Endometrium (tissue), 2 donors: ENCODE measurements at regions not wholly inside any gene's neighbourhood (a gene's known extent, or its start where the extent isn't known, plus 50 kb on each side); places are given as distances from the start of the nearest gene placed in this dataset.
"Not testable (repeated sequence)": the region's sequence is repeated elsewhere in the genome, so short reads cannot be mapped to it uniquely, and the experiment has no call there.

ENCODE experiments used
- FAIRE-seq: peaks from 2 replicates; lab custom pipeline; 2012; peaks lifted over from hg19 to GRCh38; lab: Jason Lieb, UNC
- donor health status: control.
- donor health status: control.

GRCh38 chr14:37992499-37992898 lies 215.2 kb upstream of the SSTR1 start:
- no peak for FAIRE-seq

- no peak for FAIRE-seq
These were observed 212.8 kb upstream of the SSTR1 start for GRCh38 chr14:37994846-37995372.

- no peak for FAIRE-seq
These were observed 210.7 kb upstream of the SSTR1 start for GRCh38 chr14:37997017-37997416.

GRCh38 chr14:38000340-38000739 lies 207.4 kb upstream of the SSTR1 start:
- no peak for FAIRE-seq

- no peak for FAIRE-seq
These were observed 206.2 kb upstream of the SSTR1 start for GRCh38 chr14:38001501-38001900.

- no peak for FAIRE-seq
These were observed 203.7 kb upstream of the SSTR1 start for GRCh38 chr14:38003746-38004609.

GRCh38 chr14:38004610-38004879 lies 203.2 kb upstream of the SSTR1 start:
- no peak for FAIRE-seq

GRCh38 chr14:38011156-38011555 lies 196.5 kb upstream of the SSTR1 start:
- FAIRE-seq: not testable (repeated sequence)

- FAIRE-seq: no peak
These were observed 195.6 kb upstream of the SSTR1 start for GRCh38 chr14:38012056-38012455.

- FAIRE-seq: no peak
These were observed 191.2 kb upstream of the SSTR1 start for GRCh38 chr14:38016497-38016896.

- no peak for FAIRE-seq
These were observed 185.8 kb upstream of the SSTR1 start for GRCh38 chr14:38021861-38022260.

GRCh38 chr14:38022775-38023174 lies 184.9 kb upstream of the SSTR1 start:
- no peak for FAIRE-seq

GRCh38 chr14:38038171-38038570 lies 169.5 kb upstream of the SSTR1 start:
- no peak for FAIRE-seq

GRCh38 chr14:38038986-38039385 lies 168.7 kb upstream of the SSTR1 start:
- no peak for FAIRE-seq

GRCh38 chr14:38039496-38039895 lies 168.2 kb upstream of the SSTR1 start:
- FAIRE-seq: no peak

GRCh38 chr14:38040411-38040810 lies 167.3 kb upstream of the SSTR1 start:
- FAIRE-seq: no peak

- no peak for FAIRE-seq
These were observed 165.4 kb upstream of the SSTR1 start for GRCh38 chr14:38042322-38042721.

GRCh38 chr14:38044710-38045109 lies 163.0 kb upstream of the SSTR1 start:
- no peak for FAIRE-seq

GRCh38 chr14:38045461-38045860 lies 162.2 kb upstream of the SSTR1 start:
- no peak for FAIRE-seq

- no peak for FAIRE-seq
These were observed 161.5 kb upstream of the SSTR1 start for GRCh38 chr14:38046160-38046559.

- FAIRE-seq: no peak
These were observed 160.4 kb upstream of the SSTR1 start for GRCh38 chr14:38047195-38047902.

- no peak for FAIRE-seq
These were observed 154.0 kb upstream of the SSTR1 start for GRCh38 chr14:38053666-38054065.

GRCh38 chr14:38056270-38056669 lies 151.4 kb upstream of the SSTR1 start:
- FAIRE-seq: no peak

GRCh38 chr14:38062223-38062622 lies 145.5 kb upstream of the SSTR1 start:
- not testable (repeated sequence) for FAIRE-seq
